Lower leg skin (tissue), 4 donors: ENCODE measurements at regions not wholly inside any gene's neighbourhood (a gene's known extent, or its start where the extent isn't known, plus 50 kb on each side); places are given as distances from the start of the nearest gene placed in this dataset.
A peak's percentile ranks its signal among the peaks of the same experiment; 100 is the strongest.

Experiments
- DNase-seq, 2 donors: peaks; one replicate each; pipeline ENCODE4 v3.0.0-alpha.2; 2019; ENCODE audit warnings: low spot score in 2 of 2
- H3K4me3 ChIP-seq: fragments of 200-600 bp; sonication (generic); 2 replicates; pipeline ENCODE4 v1.5.1; 2017; ENCODE audit warnings: mild to moderate bottlenecking, low read depth; ENCODE audit not compliant: poor library complexity, severe bottlenecking
- CTCF ChIP-seq, 3 donors: fragments of 450-650 bp; IDR thresholded peaks; one replicate each; pipeline ENCODE4 v1.5.1; 2016; ENCODE audit warnings: antibody characterized with exemption in 3 of 3, mild to moderate bottlenecking in 3 of 3, moderate library complexity in 2 of 3
- POLR2A ChIP-seq, 2 donors: fragments of 450-650 bp; IDR thresholded peaks; one replicate each; pipeline ENCODE4 v1.6.1; 2016 to 2017; ENCODE audit warnings: antibody characterized with exemption in 2 of 2, mild to moderate bottlenecking in 1 of 2, moderate library complexity in 1 of 2
- WGBS, 2 donors: methylation state at CpG; one replicate each; pipeline ENCODE4 v1.1.5; 2018; 5-methylcytosine and 5-hydroxymethylcytosine counted together
- intact Hi-C: fragments of 100-400 bp; cut with DNase I; formaldehyde crosslinking; loops from one replicate; pipeline ENCODE4 v1.15.0; 2023; ENCODE audit warnings: low total_unique reads

GRCh38 chr6:11921751-11922150, 90.4 kb upstream of the HIVEP1 start:
- WGBS, 2 donors: 47 to 59% methylated on average over 2 of the region's 2 CpGs
- H3K4me3 ChIP-seq: no peak overlapping the region
- intact Hi-C loops: no loop called here
- no peak for DNase-seq
- no peak for TF ChIP-seq CTCF (IDR thresholded peaks at IDR 0.05)
- TF ChIP-seq POLR2A (IDR thresholded peaks at IDR 0.05): no peak

- no peak for TF ChIP-seq POLR2A (IDR thresholded peaks at IDR 0.05)
- no peak for TF ChIP-seq CTCF (IDR thresholded peaks at IDR 0.05)
- peak; percentile 67 to 91 for DNase-seq
- WGBS, 2 donors: 15 to 25% methylated on average over 3 to 5 of the region's 5 CpGs
- intact Hi-C loops: no loop called here
- no peak overlapping the region for H3K4me3 ChIP-seq
Measured at GRCh38 chr6:11921017-11921438, 91.1 kb upstream of the HIVEP1 start.

- intact Hi-C loops: no loop called here
- WGBS, 2 donors: 85 to 89% methylated on average over 3 of the region's 3 CpGs
- H3K4me3 ChIP-seq: no peak overlapping the region
- TF ChIP-seq CTCF (IDR thresholded peaks at IDR 0.05) (no peak), POLR2A (IDR thresholded peaks at IDR 0.05) (no peak)
- DNase-seq: no peak
Measured at GRCh38 chr6:11920566-11920965, 91.5 kb upstream of the HIVEP1 start.

GRCh38 chr6:11919771-11920440, 92.2 kb upstream of the HIVEP1 start:
- 74 to 76% methylated on average over 8 of the region's 8 CpGs for WGBS, 2 donors
- no peak overlapping the region for H3K4me3 ChIP-seq
- intact Hi-C loops: no loop called here
- TF ChIP-seq POLR2A (IDR thresholded peaks at IDR 0.05) (no peak), CTCF (IDR thresholded peaks at IDR 0.05) (no peak)
- no peak for DNase-seq

- no peak overlapping the region for H3K4me3 ChIP-seq
- TF ChIP-seq POLR2A (IDR thresholded peaks at IDR 0.05) (no peak), CTCF (IDR thresholded peaks at IDR 0.05) (no peak)
- DNase-seq: no peak
- WGBS, 2 donors: 49 to 52% methylated on average over 9 of the region's 9 CpGs
- intact Hi-C loops: no loop called here
Measured at GRCh38 chr6:11918739-11919605, 93.1 kb upstream of the HIVEP1 start.
